ENCODE measurements at regions not wholly inside any gene's neighbourhood (a gene's known extent, or its start where the extent isn't known, plus 50 kb on each side); places are given as distances from the start of the nearest gene placed in this dataset.

GRCh38 chr3:95189348-95189747 is 1126.5 kb downstream of the NSUN3 start:
- TF ChIP-seq CTCF (IDR thresholded peaks at IDR 0.05; ENCODE audit: low read depth, low read length) (no peak), MAX (IDR thresholded peaks at IDR 0.05; ENCODE audit: low read depth, low read length) (no peak)
